ENCODE measurements at regions not wholly inside any gene's neighbourhood (a gene's known extent, or its start where the extent isn't known, plus 50 kb on each side); places are given as distances from the start of the nearest gene placed in this dataset.

GRCh38 chr7:52325237-52325636 lies 710.2 kb upstream of the POM121L12 start:
- intact Hi-C loops (cut with DNase I; ENCODE audit: low total_unique reads), result no loop called here
- WGBS, 2 donors, result 26 to 32% methylated on average over 1 of the region's 1 CpG
- TF ChIP-seq POLR2A (IDR thresholded peaks at IDR 0.05) (no peak), CTCF (IDR thresholded peaks at IDR 0.05) (no peak)
- H3K4me3 ChIP-seq (ENCODE audit: low read depth, poor library complexity, severe bottlenecking), result no peak overlapping the region
- no peak for DNase-seq (ENCODE audit: low spot score in 2 of 2)

GRCh38 chr7:52323202-52323746 lies 712.2 kb upstream of the POM121L12 start:
- no peak for TF ChIP-seq POLR2A (IDR thresholded peaks at IDR 0.05)
- WGBS, 2 donors, result 89 to 93% methylated on average over 1 of the region's 1 CpG
- intact Hi-C loops (cut with DNase I; ENCODE audit: low total_unique reads), result no loop called here
- no peak overlapping the region for H3K4me3 ChIP-seq (ENCODE audit: low read depth, poor library complexity, severe bottlenecking)
- no peak for DNase-seq (ENCODE audit: low spot score in 2 of 2)

GRCh38 chr7:52320610-52321009 lies 714.8 kb upstream of the POM121L12 start:
- H3K4me3 ChIP-seq (ENCODE audit: low read depth, poor library complexity, severe bottlenecking), result no peak overlapping the region
- no peak for DNase-seq (ENCODE audit: low spot score in 2 of 2)
- no peak for TF ChIP-seq POLR2A (IDR thresholded peaks at IDR 0.05)
- TF ChIP-seq CTCF (IDR thresholded peaks at IDR 0.05), result no peak
- WGBS, 2 donors, result 84 to 91% methylated on average over 2 of the region's 2 CpGs
- intact Hi-C loops (cut with DNase I; ENCODE audit: low total_unique reads), result no loop called here

GRCh38 chr7:52317921-52318320 lies 717.5 kb upstream of the POM121L12 start:
- no peak for DNase-seq (ENCODE audit: low spot score in 2 of 2)
- intact Hi-C loops (cut with DNase I; ENCODE audit: low total_unique reads), result no loop called here
- TF ChIP-seq POLR2A (IDR thresholded peaks at IDR 0.05) (no peak), CTCF (IDR thresholded peaks at IDR 0.05) (no peak)
- no peak overlapping the region for H3K4me3 ChIP-seq (ENCODE audit: low read depth, poor library complexity, severe bottlenecking)
- 83 to 84% methylated on average over 1 of the region's 1 CpG for WGBS, 2 donors

GRCh38 chr7:52311886-52312285 lies 723.5 kb upstream of the POM121L12 start:
- H3K4me3 ChIP-seq (ENCODE audit: low read depth, poor library complexity, severe bottlenecking), result no peak overlapping the region
- TF ChIP-seq CTCF (IDR thresholded peaks at IDR 0.05), result no peak
- no peak for TF ChIP-seq POLR2A (IDR thresholded peaks at IDR 0.05)
- intact Hi-C loops (cut with DNase I; ENCODE audit: low total_unique reads), result no loop called here

GRCh38 chr7:52309631-52310030 lies 725.8 kb upstream of the POM121L12 start:
- H3K4me3 ChIP-seq (ENCODE audit: low read depth, poor library complexity, severe bottlenecking), result no peak overlapping the region
- no peak for DNase-seq (ENCODE audit: low spot score in 2 of 2)
- intact Hi-C loops (cut with DNase I; ENCODE audit: low total_unique reads), result no loop called here
- TF ChIP-seq POLR2A (IDR thresholded peaks at IDR 0.05) (no peak), CTCF (IDR thresholded peaks at IDR 0.05) (no peak)

More at GRCh38 chr7:52311886-52312285, 723.5 kb upstream of the POM121L12 start:
- DNase-seq (ENCODE audit: low spot score in 2 of 2), result no peak

Measured in lower leg skin (tissue), 4 donors.